HEK293T (cell line): ENCODE measurements at regions not wholly inside any gene's neighbourhood (a gene's known extent, or its start where the extent isn't known, plus 50 kb on each side); places are given as distances from the start of the nearest gene placed in this dataset.

Experiments
- BHLHE40 ChIP-seq: fragments of 450-650 bp; IDR thresholded peaks from 2 replicates; pipeline ENCODE4 v1.6.1; 2016; ENCODE audit warnings: mild to moderate bottlenecking, moderate library complexity, borderline replicate concordance
- FOXA1 ChIP-seq: fragments of 450-650 bp; IDR thresholded peaks from 2 replicates; pipeline ENCODE4 v1.6.1; 2016; ENCODE audit warnings: mild to moderate bottlenecking
- FOXM1 ChIP-seq: fragments of 450-650 bp; IDR thresholded peaks from 2 replicates; pipeline ENCODE4 v1.6.1; 2017; ENCODE audit warnings: mild to moderate bottlenecking, borderline replicate concordance
- NFRKB ChIP-seq: fragments of 450-650 bp; IDR thresholded peaks from 2 replicates; pipeline ENCODE4 v1.6.1; 2016; ENCODE audit warnings: mild to moderate bottlenecking, moderate library complexity
- TARDBP ChIP-seq: fragments of 450-650 bp; IDR thresholded peaks from 2 replicates; pipeline ENCODE4 v1.6.1; 2016

GRCh38 chr6:22157233-22157632 lies 139.6 kb downstream of the PRL start:
- no peak for TF ChIP-seq NFRKB
- TF ChIP-seq BHLHE40, result no peak
- no peak for TF ChIP-seq TARDBP
- TF ChIP-seq FOXA1, result no peak
- TF ChIP-seq FOXM1, result no peak
